ENCODE measurements at regions not wholly inside any gene's neighbourhood (a gene's known extent, or its start where the extent isn't known, plus 50 kb on each side); places are given as distances from the start of the nearest gene placed in this dataset.

- H3K18ac ChIP-seq (ENCODE audit: low read length) = no peak overlapping the region
- peak overlapping the region; percentile 83 for H2BK5ac ChIP-seq (ENCODE audit: low read depth, low read length, poor library complexity)
- no peak overlapping the region for H3K4ac ChIP-seq (ENCODE audit: low read depth, low read length)
- peak overlapping the region; percentile 86 for H2BK120ac ChIP-seq (ENCODE audit: insufficient read depth, low read length, poor library complexity)
- no peak overlapping the region for H2BK12ac ChIP-seq (ENCODE audit: low read length)
- peak overlapping the region; percentile 94 for H3K27ac ChIP-seq (ENCODE audit: low read depth, low read length)
- H4K12ac ChIP-seq (ENCODE audit: low read depth, low read length) = no peak overlapping the region
- H3K4me2 ChIP-seq (ENCODE audit: low read length) = peak overlapping the region; percentile 54
- no peak overlapping the region for H2AK5ac ChIP-seq (ENCODE audit: low read length)
- no peak overlapping the region for H3K9ac ChIP-seq (ENCODE audit: low read length)
- WGBS (ENCODE audit: extremely low coverage, insufficient coverage, insufficient read length) = no CpG with 5 or more reads among the region's 2 CpGs
- H4K91ac ChIP-seq (ENCODE audit: low read depth, low read length) = peak overlapping the region; percentile 82
- no peak overlapping the region for H4K8ac ChIP-seq (ENCODE audit: low read depth, low read length)
- H3K79me1 ChIP-seq (ENCODE audit: low read length) = peaks cover 12% of the 10 kb centered on the region
- H3K9me3 ChIP-seq (ENCODE audit: insufficient read depth, low read depth, low read length) = no peaks in the 10 kb centered on the region
- no peak overlapping the region for H2AFZ ChIP-seq (ENCODE audit: insufficient read depth, low read length, poor library complexity)
- H3K27me3 ChIP-seq (ENCODE audit: insufficient read depth, low read length) = no peaks in the 10 kb centered on the region
- H3K4me1 ChIP-seq (ENCODE audit: control insufficient read depth in 1 of 2, insufficient read depth in 2 of 2, low read length in 2 of 2) = peaks cover 9 to 26% of the 10 kb centered on the region in 2 experiments
- no peak overlapping the region for H3K14ac ChIP-seq (ENCODE audit: low read length)
- H3K79me2 ChIP-seq (ENCODE audit: control insufficient read depth, insufficient read depth, low read length, poor library complexity) = no peaks in the 10 kb centered on the region
- H3K36me3 ChIP-seq (ENCODE audit: control insufficient read depth in 1 of 2, insufficient read depth in 2 of 2, low read length in 2 of 2) = no peaks in the 10 kb centered on the region
- H3K23ac ChIP-seq (ENCODE audit: low read length) = no peak overlapping the region
- peak; percentile 93 to 100 for DNase-seq
- H3K4me3 ChIP-seq (ENCODE audit: low read depth, low read length) = no peak overlapping the region
Measured at GRCh38 chr15:29438703-29439055, 169.1 kb upstream of the NSMCE3 start.

- Histone ChIP-seq H4K8ac (ENCODE audit: low read depth, low read length) (peak overlapping the region; percentile 68), H3K79me2 (ENCODE audit: control insufficient read depth, insufficient read depth, low read length, poor library complexity) (no peaks in the 10 kb centered on the region), H3K27ac (ENCODE audit: low read depth, low read length) (peak overlapping the region; percentile 94), H3K4ac (ENCODE audit: low read depth, low read length) (peak overlapping the region; percentile 44), H3K23ac (ENCODE audit: low read length) (no peak overlapping the region), H3K4me3 (ENCODE audit: low read depth, low read length) (no peak overlapping the region), H3K27me3 (ENCODE audit: insufficient read depth, low read length) (no peaks in the 10 kb centered on the region), H4K91ac (ENCODE audit: low read depth, low read length) (peak overlapping the region; percentile 82), H3K79me1 (ENCODE audit: low read length) (peaks cover 12% of the 10 kb centered on the region), H2BK5ac (ENCODE audit: low read depth, low read length, poor library complexity) (peak overlapping the region; percentile 83), H3K36me3 (ENCODE audit: control insufficient read depth in 1 of 2, insufficient read depth in 2 of 2, low read length in 2 of 2) (no peaks in the 10 kb centered on the region), H2BK12ac (ENCODE audit: low read length) (peak overlapping the region; percentile 92), H2AFZ (ENCODE audit: insufficient read depth, low read length, poor library complexity) (peak overlapping the region; percentile 39), H3K4me1 (ENCODE audit: control insufficient read depth in 1 of 2, insufficient read depth in 2 of 2, low read length in 2 of 2) (peaks cover 9 to 26% of the 10 kb centered on the region in 2 experiments), H2AK5ac (ENCODE audit: low read length) (peak overlapping the region; percentile 80), H2BK120ac (ENCODE audit: insufficient read depth, low read length, poor library complexity) (peak overlapping the region; percentile 86), H3K18ac (ENCODE audit: low read length) (peak overlapping the region; percentile 63), H3K9ac (ENCODE audit: low read length) (no peak overlapping the region), H3K9me3 (ENCODE audit: insufficient read depth, low read depth, low read length) (no peaks in the 10 kb centered on the region), H4K12ac (ENCODE audit: low read depth, low read length) (no peak overlapping the region), H3K14ac (ENCODE audit: low read length) (peak overlapping the region; percentile 64), H3K4me2 (ENCODE audit: low read length) (peak overlapping the region; percentile 54)
- no CpG with 5 or more reads among the region's 9 CpGs for WGBS (ENCODE audit: extremely low coverage, insufficient coverage, insufficient read length)
- peak; percentile 56 to 76 for DNase-seq
Measured at GRCh38 chr15:29437888-29438702, 168.5 kb upstream of the NSMCE3 start.

GRCh38 chr15:29435811-29436210, 166.2 kb upstream of the NSMCE3 start:
- Histone ChIP-seq H2BK120ac (ENCODE audit: insufficient read depth, low read length, poor library complexity) (no peak overlapping the region), H3K9me3 (ENCODE audit: insufficient read depth, low read depth, low read length) (peaks cover 3% of the 10 kb centered on the region), H3K79me2 (ENCODE audit: control insufficient read depth, insufficient read depth, low read length, poor library complexity) (no peaks in the 10 kb centered on the region), H2BK12ac (ENCODE audit: low read length) (no peak overlapping the region), H3K79me1 (ENCODE audit: low read length) (peaks cover 12% of the 10 kb centered on the region), H4K8ac (ENCODE audit: low read depth, low read length) (no peak overlapping the region), H3K27me3 (ENCODE audit: insufficient read depth, low read length) (no peaks in the 10 kb centered on the region), H3K18ac (ENCODE audit: low read length) (no peak overlapping the region), H3K4me3 (ENCODE audit: low read depth, low read length) (no peak overlapping the region), H2AK5ac (ENCODE audit: low read length) (no peak overlapping the region), H3K27ac (ENCODE audit: low read depth, low read length) (no peak overlapping the region), H3K4ac (ENCODE audit: low read depth, low read length) (no peak overlapping the region), H3K36me3 (ENCODE audit: control insufficient read depth in 1 of 2, insufficient read depth in 2 of 2, low read length in 2 of 2) (no peaks in the 10 kb centered on the region), H2AFZ (ENCODE audit: insufficient read depth, low read length, poor library complexity) (no peak overlapping the region), H3K23ac (ENCODE audit: low read length) (no peak overlapping the region), H3K14ac (ENCODE audit: low read length) (no peak overlapping the region), H3K4me2 (ENCODE audit: low read length) (no peak overlapping the region), H2BK5ac (ENCODE audit: low read depth, low read length, poor library complexity) (no peak overlapping the region), H4K91ac (ENCODE audit: low read depth, low read length) (no peak overlapping the region), H3K4me1 (ENCODE audit: control insufficient read depth in 1 of 2, insufficient read depth in 2 of 2, low read length in 2 of 2) (peaks cover 9 to 26% of the 10 kb centered on the region in 2 experiments), H4K12ac (ENCODE audit: low read depth, low read length) (no peak overlapping the region), H3K9ac (ENCODE audit: low read length) (no peak overlapping the region)
- no CpG with 5 or more reads among the region's 4 CpGs for WGBS (ENCODE audit: extremely low coverage, insufficient coverage, insufficient read length)
- DNase-seq = peak; percentile 94 to 98

- H3K23ac ChIP-seq (ENCODE audit: low read length) = no peak overlapping the region
- H4K12ac ChIP-seq (ENCODE audit: low read depth, low read length) = no peak overlapping the region
- no peak overlapping the region for H3K4ac ChIP-seq (ENCODE audit: low read depth, low read length)
- no peak overlapping the region for H3K9ac ChIP-seq (ENCODE audit: low read length)
- no peak overlapping the region for H2AK5ac ChIP-seq (ENCODE audit: low read length)
- no peaks in the 10 kb centered on the region for H3K27me3 ChIP-seq (ENCODE audit: insufficient read depth, low read length)
- H2BK120ac ChIP-seq (ENCODE audit: insufficient read depth, low read length, poor library complexity) = no peak overlapping the region
- H3K27ac ChIP-seq (ENCODE audit: low read depth, low read length) = no peak overlapping the region
- H3K36me3 ChIP-seq (ENCODE audit: control insufficient read depth in 1 of 2, insufficient read depth in 2 of 2, low read length in 2 of 2) = no peaks in the 10 kb centered on the region
- H3K79me2 ChIP-seq (ENCODE audit: control insufficient read depth, insufficient read depth, low read length, poor library complexity) = no peaks in the 10 kb centered on the region
- no peak overlapping the region for H3K4me3 ChIP-seq (ENCODE audit: low read depth, low read length)
- no peak overlapping the region for H2BK5ac ChIP-seq (ENCODE audit: low read depth, low read length, poor library complexity)
- H3K4me2 ChIP-seq (ENCODE audit: low read length) = no peak overlapping the region
- DNase-seq = no peak
- H3K4me1 ChIP-seq (ENCODE audit: control insufficient read depth in 1 of 2, insufficient read depth in 2 of 2, low read length in 2 of 2) = peaks cover 7 to 21% of the 10 kb centered on the region in 2 experiments
- no peak overlapping the region for H4K8ac ChIP-seq (ENCODE audit: low read depth, low read length)
- peaks cover 3% of the 10 kb centered on the region for H3K9me3 ChIP-seq (ENCODE audit: insufficient read depth, low read depth, low read length)
- no peak overlapping the region for H3K18ac ChIP-seq (ENCODE audit: low read length)
- H4K91ac ChIP-seq (ENCODE audit: low read depth, low read length) = no peak overlapping the region
- no peak overlapping the region for H2BK12ac ChIP-seq (ENCODE audit: low read length)
- H3K79me1 ChIP-seq (ENCODE audit: low read length) = peaks cover 10% of the 10 kb centered on the region
- no CpG with 5 or more reads among the region's 2 CpGs for WGBS (ENCODE audit: extremely low coverage, insufficient coverage, insufficient read length)
- H2AFZ ChIP-seq (ENCODE audit: insufficient read depth, low read length, poor library complexity) = no peak overlapping the region
- no peak overlapping the region for H3K14ac ChIP-seq (ENCODE audit: low read length)
Measured at GRCh38 chr15:29434280-29434679, 164.7 kb upstream of the NSMCE3 start.
